SIG-M5 treated with dmso at 0.1 percent for 504 hours (cell line): ENCODE measurements at regions not wholly inside any gene's neighbourhood (a gene's known extent, or its start where the extent isn't known, plus 50 kb on each side); places are given as distances from the start of the nearest gene placed in this dataset.
"Not testable (repeated sequence)": the region's sequence is repeated elsewhere in the genome, so short reads cannot be mapped to it uniquely, and the experiment has no call there.

ENCODE experiments used
- DNase-seq: peaks from one replicate; lab custom pipeline; 2025; ENCODE audit not compliant: unreplicated experiment; lab: John Stamatoyannopoulos, UW

- no peak for DNase-seq
Observed at GRCh38 chr2:207321514-207321913, 155.8 kb upstream of the KLF7 start.

GRCh38 chr2:207324001-207324400, 158.3 kb upstream of the KLF7 start:
- DNase-seq, result no peak

- DNase-seq, result no peak
Observed at GRCh38 chr2:207327513-207327912, 161.8 kb upstream of the KLF7 start.

GRCh38 chr2:207328944-207329386, 163.2 kb upstream of the KLF7 start:
- DNase-seq, result no peak

GRCh38 chr2:207330912-207331311, 165.2 kb upstream of the KLF7 start:
- DNase-seq, result no peak

GRCh38 chr2:207331674-207332073, 165.9 kb upstream of the KLF7 start:
- DNase-seq, result no peak

- peak; percentile 54 for DNase-seq
Observed at GRCh38 chr2:207332480-207333212, 166.9 kb upstream of the KLF7 start.

- no peak for DNase-seq
Observed at GRCh38 chr2:207333599-207334300, 168.0 kb upstream of the KLF7 start.

- no peak for DNase-seq
Observed at GRCh38 chr2:207334301-207334623, 168.5 kb upstream of the KLF7 start.

GRCh38 chr2:207334624-207335371, 169.1 kb upstream of the KLF7 start:
- no peak for DNase-seq

- peak; percentile 18 for DNase-seq
Observed at GRCh38 chr2:207337234-207338219, 171.8 kb upstream of the KLF7 start.

GRCh38 chr2:207338220-207338607, 172.5 kb upstream of the KLF7 start:
- no peak for DNase-seq

- no peak for DNase-seq
Observed at GRCh38 chr2:207338610-207339009, 172.9 kb upstream of the KLF7 start.

- DNase-seq, result no peak
Observed at GRCh38 chr2:207341112-207341750, 175.5 kb upstream of the KLF7 start.

- DNase-seq, result no peak
Observed at GRCh38 chr2:207341804-207342203, 176.1 kb upstream of the KLF7 start.

GRCh38 chr2:207344596-207345394, 179.0 kb upstream of the KLF7 start:
- not testable (repeated sequence) for DNase-seq

GRCh38 chr2:207351171-207351570, 178.6 kb upstream of the CREB1 start:
- no peak for DNase-seq

GRCh38 chr2:207352978-207353671, 176.6 kb upstream of the CREB1 start:
- peak; percentile 14 for DNase-seq

- DNase-seq, result no peak
Observed at GRCh38 chr2:207353836-207354235, 175.9 kb upstream of the CREB1 start.
